D721Med (cell line): ENCODE measurements at regions not wholly inside any gene's neighbourhood (a gene's known extent, or its start where the extent isn't known, plus 50 kb on each side); places are given as distances from the start of the nearest gene placed in this dataset.
A peak's percentile ranks its signal among the peaks of the same experiment; 100 is the strongest.
"Not testable (repeated sequence)": the region's sequence is repeated elsewhere in the genome, so short reads cannot be mapped to it uniquely, and the experiment has no call there.

Experiments used
- DNase-seq: peaks from one replicate; pipeline ENCODE4 v3.0.0; 2011; ENCODE audit warnings: low spot score; ENCODE audit not compliant: insufficient read length
- FAIRE-seq: peaks from 2 replicates; lab custom pipeline; 2011; peaks lifted over from hg19 to GRCh38; lab: Jason Lieb, UNC
- TF ChIP-seq, protein P1 (sequence below): IDR thresholded peaks from 2 replicates; pipeline ENCODE4 v1.5.1; 2012; ENCODE audit warnings: mild to moderate bottlenecking, control low read depth; ENCODE audit not compliant: insufficient read depth; ENCODE audit errors: missing control alignments

DNA sequence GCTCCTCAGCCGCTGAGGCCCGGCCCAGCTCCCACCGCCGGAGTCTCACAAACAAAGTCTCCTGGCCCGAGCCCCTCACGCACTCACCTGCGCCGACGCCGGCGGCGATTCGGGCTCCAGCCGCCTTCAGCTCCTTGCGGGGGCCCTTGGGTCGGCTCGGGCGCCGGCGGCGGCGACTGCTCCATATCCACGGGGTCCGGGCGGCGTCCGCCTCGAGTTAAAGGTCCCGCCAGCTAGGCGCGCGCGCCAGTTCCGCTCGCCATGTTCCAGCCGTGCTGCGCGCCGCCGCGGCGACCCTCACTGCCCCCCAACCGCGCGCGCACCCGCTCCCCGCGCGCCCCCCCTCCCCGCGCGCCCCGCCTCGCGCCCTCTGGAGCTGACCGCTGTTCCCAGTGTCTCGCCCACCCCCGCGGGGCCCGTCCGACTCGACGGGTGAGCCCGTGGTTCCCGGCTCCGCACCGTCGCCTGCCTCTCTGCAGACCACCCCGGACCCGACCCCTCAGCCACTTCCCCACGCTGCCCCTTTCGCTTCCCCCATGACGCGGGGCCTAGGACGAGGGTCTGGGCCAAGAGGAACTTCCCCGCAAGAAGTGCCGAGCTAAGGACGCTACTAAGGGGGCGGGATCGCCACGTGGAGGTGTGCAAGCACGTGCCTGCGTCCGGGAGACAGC is 396.1 kb downstream of the ZNF33B start:
- FAIRE-seq = no peak
- no peak for DNase-seq
- TF ChIP-seq, protein P1, sequence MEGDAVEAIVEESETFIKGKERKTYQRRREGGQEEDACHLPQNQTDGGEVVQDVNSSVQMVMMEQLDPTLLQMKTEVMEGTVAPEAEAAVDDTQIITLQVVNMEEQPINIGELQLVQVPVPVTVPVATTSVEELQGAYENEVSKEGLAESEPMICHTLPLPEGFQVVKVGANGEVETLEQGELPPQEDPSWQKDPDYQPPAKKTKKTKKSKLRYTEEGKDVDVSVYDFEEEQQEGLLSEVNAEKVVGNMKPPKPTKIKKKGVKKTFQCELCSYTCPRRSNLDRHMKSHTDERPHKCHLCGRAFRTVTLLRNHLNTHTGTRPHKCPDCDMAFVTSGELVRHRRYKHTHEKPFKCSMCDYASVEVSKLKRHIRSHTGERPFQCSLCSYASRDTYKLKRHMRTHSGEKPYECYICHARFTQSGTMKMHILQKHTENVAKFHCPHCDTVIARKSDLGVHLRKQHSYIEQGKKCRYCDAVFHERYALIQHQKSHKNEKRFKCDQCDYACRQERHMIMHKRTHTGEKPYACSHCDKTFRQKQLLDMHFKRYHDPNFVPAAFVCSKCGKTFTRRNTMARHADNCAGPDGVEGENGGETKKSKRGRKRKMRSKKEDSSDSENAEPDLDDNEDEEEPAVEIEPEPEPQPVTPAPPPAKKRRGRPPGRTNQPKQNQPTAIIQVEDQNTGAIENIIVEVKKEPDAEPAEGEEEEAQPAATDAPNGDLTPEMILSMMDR = no peak

DNA sequence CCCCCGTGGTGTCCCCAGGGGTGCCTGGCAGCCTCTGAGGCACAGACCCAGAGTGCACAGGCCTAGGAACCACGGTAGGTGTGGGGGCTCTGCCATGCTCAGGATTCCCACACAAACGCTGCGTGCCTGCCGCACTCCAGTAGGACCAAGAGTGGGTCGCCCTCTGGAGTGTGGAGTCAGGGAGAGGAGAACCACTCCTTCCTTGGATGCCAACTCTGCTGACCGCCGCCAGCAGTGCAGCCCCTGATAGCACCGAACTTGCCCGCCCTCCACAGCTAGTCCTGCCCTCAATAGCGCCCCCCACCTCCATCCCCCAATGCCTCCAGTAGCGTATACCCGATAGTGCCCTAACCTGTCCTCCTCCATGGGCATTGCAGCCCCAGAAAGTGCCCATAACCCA is 402.0 kb downstream of the ZNF33B start:
- DNase-seq, FAIRE-seq: not testable (repeated sequence)

DNA sequence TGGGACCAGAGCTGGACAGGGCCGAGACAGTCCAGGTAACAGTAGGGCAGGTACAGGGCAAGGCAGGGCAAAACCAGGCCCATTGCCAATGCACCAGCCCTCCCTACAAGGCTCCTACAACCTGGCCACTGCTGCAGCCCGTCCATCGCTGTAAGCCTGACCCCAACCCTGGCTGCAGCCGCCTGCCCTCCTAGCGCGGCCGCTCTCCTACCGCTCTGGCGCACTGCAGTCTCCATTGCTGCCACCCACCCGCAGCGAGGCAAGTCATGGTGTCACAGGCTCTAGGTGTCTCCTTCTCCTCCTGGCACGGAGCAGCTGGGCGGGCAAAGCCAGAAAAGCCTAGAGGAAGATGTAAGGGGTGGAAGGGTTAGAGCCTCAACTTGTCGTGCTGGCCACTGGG is 402.6 kb downstream of the ZNF33B start:
- DNase-seq, FAIRE-seq: not testable (repeated sequence)

DNA sequence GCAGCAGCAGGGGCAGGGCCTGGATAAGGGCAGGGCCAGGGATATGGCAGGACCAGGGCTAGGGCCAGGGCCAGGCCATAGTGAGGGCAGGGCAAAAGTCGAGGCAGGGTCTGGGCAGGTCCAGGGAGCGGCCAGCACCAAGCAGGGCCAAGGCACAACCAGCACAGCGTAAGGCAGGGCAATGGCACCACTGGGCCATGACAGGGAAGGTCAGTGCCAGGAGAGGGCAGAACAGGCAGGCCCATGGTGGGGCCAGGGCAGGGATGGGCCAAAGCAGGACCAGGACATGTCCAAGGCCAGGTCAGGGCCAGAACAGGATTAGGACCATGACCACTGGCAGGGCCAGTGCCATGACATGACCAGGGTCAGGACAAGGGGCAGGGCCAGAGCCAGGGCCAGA is 403.1 kb downstream of the ZNF33B start:
- not testable (repeated sequence) for DNase-seq, FAIRE-seq

DNA sequence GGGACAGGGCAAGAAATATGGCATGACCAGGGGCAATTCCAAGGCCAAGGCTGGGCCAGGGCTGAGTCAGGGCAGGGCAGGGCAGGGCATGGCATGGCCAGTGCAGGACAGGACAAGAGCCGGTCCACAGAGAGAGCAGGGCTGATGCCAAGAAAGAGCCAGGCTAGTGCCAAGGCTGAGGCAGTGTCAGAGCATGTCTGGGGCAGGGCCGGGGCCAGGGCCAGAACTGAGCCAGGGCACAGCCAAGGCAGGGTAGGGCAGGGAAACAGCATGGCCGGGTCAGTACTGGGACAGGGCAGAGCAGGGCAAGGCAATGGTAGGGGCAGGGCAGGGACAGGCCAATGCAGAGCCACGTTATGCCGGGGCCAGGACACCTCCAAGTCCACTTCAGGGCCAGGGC is 403.9 kb downstream of the ZNF33B start:
- FAIRE-seq = not testable (repeated sequence)

DNA sequence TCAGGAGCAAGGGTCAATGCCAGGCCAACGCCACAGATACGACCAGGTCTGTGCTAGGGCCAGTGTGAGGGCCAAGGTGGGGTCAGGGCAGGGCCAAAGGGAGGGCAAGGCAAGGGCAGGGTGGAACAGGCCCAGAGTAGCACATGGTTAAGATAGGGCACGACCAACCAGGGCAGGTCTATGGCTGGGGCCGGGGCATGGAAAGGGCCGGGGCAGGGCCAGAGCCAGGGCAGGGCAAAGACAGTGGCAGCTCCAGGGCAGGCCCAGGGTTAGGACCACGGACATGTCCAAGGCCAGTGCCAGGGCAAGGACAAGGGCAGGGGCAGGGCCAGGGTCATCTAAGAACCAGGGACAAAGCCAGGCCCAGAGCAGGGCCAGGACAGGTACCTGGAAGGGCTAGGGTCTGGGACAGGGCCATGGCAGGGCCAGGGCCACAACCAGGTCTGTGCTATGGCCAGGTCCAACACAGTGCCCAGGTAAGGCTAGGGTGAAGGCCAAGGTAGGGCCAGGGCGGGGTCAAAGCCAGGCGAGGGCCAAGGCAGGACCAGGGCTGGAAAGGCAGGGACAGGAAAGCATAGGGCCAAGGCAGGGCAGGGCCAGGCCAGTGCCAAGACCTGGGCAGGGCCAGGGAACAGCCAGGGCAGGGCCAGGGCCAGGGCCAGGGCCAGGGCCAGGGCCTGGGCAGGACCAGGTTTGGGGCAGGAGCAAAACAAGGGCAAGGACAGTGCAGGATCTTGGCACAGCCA is 404.7 kb downstream of the ZNF33B start:
- FAIRE-seq, DNase-seq: not testable (repeated sequence)

More for the DNA sequence above, 403.9 kb downstream of the ZNF33B start:
- DNase-seq = not testable (repeated sequence)

DNA sequence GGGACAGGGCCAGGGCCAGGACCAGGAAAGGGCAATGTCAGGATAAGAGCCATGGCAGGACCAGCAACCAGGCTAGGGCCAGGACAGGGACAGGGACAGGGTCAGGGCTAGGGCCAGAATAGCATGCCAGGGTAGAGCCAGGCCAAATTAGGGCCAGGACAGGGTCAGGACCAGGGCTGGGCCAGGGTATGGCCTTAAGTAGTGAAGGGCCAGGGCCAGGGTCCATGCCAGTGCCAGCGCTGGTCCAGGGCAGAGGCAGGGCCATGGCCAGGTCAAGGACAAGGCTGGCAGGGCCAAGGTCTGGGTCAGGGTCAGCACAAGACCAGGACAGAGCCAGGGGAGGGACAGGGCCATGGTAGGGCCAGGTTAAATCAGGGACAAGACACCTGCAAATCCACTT is 405.4 kb downstream of the ZNF33B start:
- DNase-seq, FAIRE-seq: not testable (repeated sequence)

DNA sequence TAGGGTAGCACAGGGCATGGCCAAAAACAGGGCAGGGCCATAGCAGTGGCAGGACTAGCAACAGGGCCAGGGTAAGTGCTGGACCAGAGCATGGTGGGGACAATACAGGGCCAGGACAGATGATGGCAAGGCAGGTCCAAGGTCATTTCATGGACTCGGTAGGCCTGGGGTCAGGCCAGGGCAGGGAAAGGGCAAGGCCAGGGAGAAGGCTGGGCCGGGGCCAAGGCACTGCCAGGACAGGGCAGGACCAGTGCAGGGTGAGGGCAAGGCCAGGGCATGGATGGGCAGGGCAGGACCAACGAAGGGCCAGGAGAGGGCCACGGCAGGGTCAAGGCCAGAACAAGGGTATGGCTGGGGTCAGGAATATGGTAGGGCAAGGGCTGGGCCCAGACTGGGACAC is 407.6 kb downstream of the ZNF33B start:
- FAIRE-seq, DNase-seq: not testable (repeated sequence)

DNA sequence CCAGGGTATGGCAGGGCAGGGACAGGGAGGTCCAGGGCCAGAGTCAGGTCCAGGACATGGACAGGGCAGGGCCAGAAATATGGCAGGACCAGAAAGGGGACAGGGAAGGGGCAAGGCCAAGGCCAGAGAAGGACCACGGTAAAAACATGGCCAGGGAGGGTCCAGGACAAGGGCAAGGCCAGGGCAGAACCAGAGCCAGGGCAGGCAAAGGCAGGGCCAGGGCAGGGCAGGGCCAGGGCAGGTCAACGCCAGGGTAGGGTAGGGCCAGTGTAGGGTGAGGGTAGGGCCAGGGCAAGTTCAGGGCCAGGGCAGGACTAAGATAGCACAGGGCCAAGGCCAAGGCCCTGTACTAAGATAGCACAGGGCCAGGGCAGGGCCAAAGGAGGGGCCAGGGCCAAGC is 408.3 kb downstream of the ZNF33B start:
- FAIRE-seq, DNase-seq: not testable (repeated sequence)

DNA sequence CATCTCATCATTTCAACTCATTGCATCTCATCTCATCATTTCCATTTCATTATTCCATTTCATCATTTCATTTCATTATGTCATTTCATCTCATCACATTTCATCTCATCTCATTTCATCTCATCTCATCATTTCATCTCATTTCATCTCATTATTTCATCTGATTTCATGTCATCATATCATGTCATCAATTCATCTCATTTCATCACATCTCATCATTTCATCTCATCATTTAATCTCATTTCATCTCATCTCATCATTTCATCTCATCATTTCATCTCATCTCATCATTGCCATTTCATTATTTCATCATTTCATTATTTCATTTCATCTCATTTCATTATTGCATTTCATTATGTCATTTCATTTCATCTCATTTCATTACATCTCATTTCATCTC is 410.5 kb downstream of the ZNF33B start:
- not testable (repeated sequence) for DNase-seq, FAIRE-seq

DNA sequence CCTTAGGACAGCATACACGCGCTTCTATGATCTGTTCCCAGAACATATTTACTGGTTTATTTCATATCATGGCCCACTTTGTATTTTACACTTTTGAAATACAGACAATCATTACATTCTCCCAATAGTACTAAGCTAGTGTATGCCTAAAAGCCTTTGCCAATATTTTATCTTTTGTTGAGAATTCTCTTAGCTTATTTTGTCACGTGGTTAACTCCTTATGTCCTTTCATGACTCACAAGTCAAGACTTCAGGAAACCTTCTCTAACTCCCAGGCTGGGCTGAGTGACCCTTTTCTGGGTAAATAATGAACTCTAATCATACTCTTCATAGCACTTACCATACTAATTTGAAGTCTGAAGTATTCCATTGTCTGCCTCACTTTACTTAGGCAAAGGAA is 444.8 kb downstream of the ZNF33B start:
- not testable (repeated sequence) for DNase-seq, FAIRE-seq

DNA sequence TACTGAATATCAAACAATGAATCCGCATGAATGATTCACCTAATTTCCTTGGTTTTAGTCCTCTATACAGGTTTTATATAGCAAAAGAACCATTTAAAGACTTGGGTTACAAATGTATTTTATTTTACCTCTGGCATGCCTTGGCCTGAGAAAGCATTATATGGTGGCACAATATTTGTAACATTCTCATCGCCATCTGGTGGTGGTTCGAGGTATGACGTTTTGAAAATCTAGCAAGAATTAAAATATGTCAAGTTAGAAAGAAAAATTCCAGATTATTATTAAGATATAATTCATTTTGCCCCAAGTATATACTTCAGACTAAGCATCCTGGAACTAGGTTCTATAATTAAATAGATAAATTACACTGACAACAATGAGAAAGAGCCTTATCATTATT is 445.9 kb downstream of the ZNF33B start:
- TF ChIP-seq, protein P1 = peak; percentile 56
- not testable (repeated sequence) for FAIRE-seq, DNase-seq

DNA sequence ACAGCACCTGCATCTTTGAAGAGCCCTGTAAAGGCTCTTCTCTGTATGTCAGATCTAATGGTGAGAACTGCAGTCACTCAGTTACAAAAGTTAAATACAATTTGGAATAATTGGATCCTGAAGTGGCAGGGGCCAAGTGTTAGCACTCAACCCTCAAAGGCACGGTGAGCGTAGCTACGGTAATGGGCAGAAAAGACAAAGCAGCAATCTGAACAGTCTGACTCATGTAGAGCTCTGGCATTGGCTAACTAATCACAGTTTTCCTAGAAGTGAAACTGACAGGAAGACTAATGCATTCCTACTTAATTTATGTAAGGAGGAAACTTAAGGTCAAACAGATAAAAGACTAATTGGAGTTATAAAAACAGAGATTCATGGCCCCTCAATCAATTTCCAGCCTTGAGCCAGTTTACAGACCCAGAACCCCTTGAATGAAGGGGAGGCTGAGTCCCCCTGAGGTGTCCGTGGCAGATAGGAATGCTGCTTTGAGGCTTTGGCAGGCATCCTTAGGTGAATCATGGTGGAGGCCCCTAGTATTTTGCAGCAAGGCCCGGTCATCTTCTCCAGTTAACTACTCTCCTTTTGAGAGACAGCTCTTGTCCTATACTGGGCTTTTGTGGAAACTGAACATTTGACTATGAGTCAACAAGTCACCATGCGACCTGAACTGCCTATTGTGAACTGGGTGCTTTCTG is 450.7 kb downstream of the ZNF33B start:
- FAIRE-seq, DNase-seq: not testable (repeated sequence)
